HepG2 (cell line): ENCODE measurements at regions not wholly inside any gene's neighbourhood (a gene's known extent, or its start where the extent isn't known, plus 50 kb on each side); places are given as distances from the start of the nearest gene placed in this dataset.
A peak's percentile ranks its signal among the peaks of the same experiment; 100 is the strongest.

Experiments used
- ELF3 ChIP-seq: IDR thresholded peaks from 2 replicates; pipeline ENCODE4 v1.6.1; 2016; ENCODE audit warnings: missing genetic modification reagents, missing compliant biosample characterization
- ERF ChIP-seq: IDR thresholded peaks from 2 replicates; pipeline ENCODE4 v1.6.1; 2018; ENCODE audit warnings: missing biosample characterization, missing genetic modification reagents
- ESRRA ChIP-seq: sonication (generic); formaldehyde crosslinking; IDR thresholded peaks from 2 replicates; pipeline ENCODE4 v1.5.1; 2020; ENCODE audit warnings: mild to moderate bottlenecking, low read depth, missing genetic modification reagents
- FOXK1 ChIP-seq: sonication (generic); formaldehyde crosslinking; IDR thresholded peaks from 2 replicates; pipeline ENCODE4 v1.4.0; 2020; ENCODE audit warnings: low read depth, missing genetic modification reagents, borderline replicate concordance
- FOXK2 ChIP-seq: fragments of 450-650 bp; IDR thresholded peaks from 2 replicates; pipeline ENCODE4 v1.6.1; 2016
- GABPB1 ChIP-seq: IDR thresholded peaks from 2 replicates; pipeline ENCODE4 v1.6.1; 2016; ENCODE audit warnings: mild to moderate bottlenecking, missing genetic modification reagents, moderate library complexity, missing compliant biosample characterization
- GATAD2A ChIP-seq: IDR thresholded peaks from 2 replicates; pipeline ENCODE4 v1.6.1; 2016
- HMG20B ChIP-seq: conservative IDR thresholded peaks from 2 replicates; pipeline ENCODE4 v1.6.1; 2016; ENCODE audit warnings: missing genetic modification reagents, missing compliant biosample characterization
- KDM6A ChIP-seq: IDR thresholded peaks from 2 replicates; pipeline ENCODE4 v1.6.1; 2016; ENCODE audit warnings: low read depth
- LCORL ChIP-seq, 2 experiments: fragments of 450-650 bp in 1 of 2; sonication (generic) in 1 of 2; formaldehyde crosslinking in 1 of 2; IDR thresholded peaks; 2 replicates each; pipeline versions ENCODE4 v1.5.0 to v1.6.1; 2017 to 2020; ENCODE audit warnings: antibody characterized with exemption in 1 of 2, missing genetic modification reagents in 1 of 2
- MAFK ChIP-seq, 2 experiments: IDR thresholded peaks in 1 of 2; conservative IDR thresholded peaks in 1 of 2; 2 replicates each; pipeline ENCODE4 v1.6.1; 2011; ENCODE audit warnings: improper control_type of control experiment in 2 of 2, low read length in 2 of 2
- MEF2D ChIP-seq: sonication (generic); formaldehyde crosslinking; IDR thresholded peaks from 2 replicates; pipeline ENCODE4 v1.5.1; 2020; ENCODE audit warnings: mild to moderate bottlenecking, missing genetic modification reagents
- NCOA2 ChIP-seq: sonication (generic); formaldehyde crosslinking; IDR thresholded peaks from 2 replicates; pipeline ENCODE4 v1.8.0; 2022; ENCODE audit warnings: inconsistent platforms
- PITX1 ChIP-seq: sonication (generic); formaldehyde crosslinking; IDR thresholded peaks from 2 replicates; pipeline ENCODE4 v1.5.1; 2020; ENCODE audit warnings: mild to moderate bottlenecking, missing genetic modification reagents
- PPARG ChIP-seq: conservative IDR thresholded peaks from 2 replicates; pipeline ENCODE4 v1.6.1; 2016; ENCODE audit warnings: missing biosample characterization, missing genetic modification reagents
- SMAD1 ChIP-seq: sonication (generic); formaldehyde crosslinking; IDR thresholded peaks from 2 replicates; pipeline ENCODE4 v1.4.0; 2020; ENCODE audit warnings: missing genetic modification reagents, low read depth, mild to moderate bottlenecking, borderline replicate concordance
- SPEN ChIP-seq: sonication (generic); formaldehyde crosslinking; IDR thresholded peaks from 2 replicates; pipeline ENCODE4 v1.5.1; 2020; ENCODE audit warnings: low read depth, mild to moderate bottlenecking, missing genetic modification reagents
- TBX3 ChIP-seq: fragments of 450-650 bp; IDR thresholded peaks from 2 replicates; pipeline ENCODE4 v1.6.1; 2017; ENCODE audit warnings: antibody characterized with exemption, mild to moderate bottlenecking, inconsistent platforms, borderline replicate concordance
- ZBTB7B ChIP-seq: sonication (generic); formaldehyde crosslinking; IDR thresholded peaks from 2 replicates; pipeline ENCODE4 v1.4.0; 2020; ENCODE audit warnings: missing genetic modification reagents
- ZNF225 ChIP-seq: sonication (generic); formaldehyde crosslinking; IDR thresholded peaks from 2 replicates; pipeline ENCODE4 v1.4.0; 2020; ENCODE audit warnings: mild to moderate bottlenecking, missing genetic modification reagents
- ZNF317 ChIP-seq: sonication (generic); formaldehyde crosslinking; IDR thresholded peaks from 2 replicates; pipeline ENCODE4 v1.5.0; 2020; ENCODE audit warnings: mild to moderate bottlenecking, missing genetic modification reagents
- ZNF430 ChIP-seq: sonication (generic); formaldehyde crosslinking; IDR thresholded peaks from 2 replicates; pipeline ENCODE4 v1.9.0; 2021; ENCODE audit warnings: mild to moderate bottlenecking, missing genetic modification reagents
- ZNF564 ChIP-seq: sonication (generic); formaldehyde crosslinking; IDR thresholded peaks from 2 replicates; pipeline ENCODE4 v1.8.1; 2023; ENCODE audit warnings: mild to moderate bottlenecking, missing genetic modification reagents
- ZNF614 ChIP-seq: IDR thresholded peaks from 2 replicates; pipeline ENCODE4 v1.6.1; 2018; ENCODE audit warnings: missing biosample characterization, missing genetic modification reagents, inconsistent platforms, borderline replicate concordance
- TF ChIP-seq, protein P1 (sequence below): sonication (generic); formaldehyde crosslinking; IDR thresholded peaks from 2 replicates; pipeline ENCODE4 v1.5.1; 2020; ENCODE audit warnings: mild to moderate bottlenecking, missing genetic modification reagents
- TF ChIP-seq, protein P2 (sequence below): IDR thresholded peaks from 2 replicates; pipeline ENCODE4 v1.6.1; 2016; ENCODE audit warnings: low read depth
- TF ChIP-seq, protein P3 (sequence below): sonication (generic); formaldehyde crosslinking; IDR thresholded peaks from 2 replicates; pipeline ENCODE4 v1.4.0; 2020; ENCODE audit warnings: missing genetic modification reagents; ENCODE audit errors: not compliant biosample characterization

DNA sequence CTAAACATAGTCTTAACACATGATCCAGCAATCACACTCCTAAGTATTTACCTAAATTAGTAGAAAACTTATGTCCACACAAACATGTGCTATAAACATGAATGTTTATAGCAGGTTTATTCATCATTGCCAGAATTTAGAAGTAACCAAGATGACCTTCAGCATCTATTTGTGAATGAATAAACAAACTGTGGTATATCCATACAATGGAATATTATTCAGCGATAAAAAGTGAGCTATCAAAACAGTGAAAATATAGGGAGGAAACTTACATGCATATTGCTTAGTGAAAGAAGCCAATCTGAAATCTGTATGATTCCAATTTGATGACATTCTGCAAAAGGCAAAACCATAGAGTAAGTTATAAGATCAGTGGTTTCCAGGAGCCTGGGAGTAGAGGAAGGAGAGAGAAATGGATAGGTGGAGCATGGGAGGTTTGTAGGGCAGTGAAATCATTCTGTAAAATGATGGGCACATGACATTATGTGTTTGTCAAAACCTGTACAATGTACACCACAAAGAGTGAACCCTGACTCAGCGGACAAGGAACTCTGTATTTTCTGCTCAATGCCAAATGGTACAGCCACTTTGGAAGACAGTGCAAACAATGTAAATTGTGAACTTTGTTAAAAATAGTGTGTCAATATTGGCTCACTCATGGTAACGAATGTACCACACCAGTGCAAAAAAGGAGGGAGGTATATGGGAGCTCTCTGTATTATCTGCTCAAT, 61.9 kb upstream of the IGFBP2 start (continued):
- TF ChIP-seq, protein P1, sequence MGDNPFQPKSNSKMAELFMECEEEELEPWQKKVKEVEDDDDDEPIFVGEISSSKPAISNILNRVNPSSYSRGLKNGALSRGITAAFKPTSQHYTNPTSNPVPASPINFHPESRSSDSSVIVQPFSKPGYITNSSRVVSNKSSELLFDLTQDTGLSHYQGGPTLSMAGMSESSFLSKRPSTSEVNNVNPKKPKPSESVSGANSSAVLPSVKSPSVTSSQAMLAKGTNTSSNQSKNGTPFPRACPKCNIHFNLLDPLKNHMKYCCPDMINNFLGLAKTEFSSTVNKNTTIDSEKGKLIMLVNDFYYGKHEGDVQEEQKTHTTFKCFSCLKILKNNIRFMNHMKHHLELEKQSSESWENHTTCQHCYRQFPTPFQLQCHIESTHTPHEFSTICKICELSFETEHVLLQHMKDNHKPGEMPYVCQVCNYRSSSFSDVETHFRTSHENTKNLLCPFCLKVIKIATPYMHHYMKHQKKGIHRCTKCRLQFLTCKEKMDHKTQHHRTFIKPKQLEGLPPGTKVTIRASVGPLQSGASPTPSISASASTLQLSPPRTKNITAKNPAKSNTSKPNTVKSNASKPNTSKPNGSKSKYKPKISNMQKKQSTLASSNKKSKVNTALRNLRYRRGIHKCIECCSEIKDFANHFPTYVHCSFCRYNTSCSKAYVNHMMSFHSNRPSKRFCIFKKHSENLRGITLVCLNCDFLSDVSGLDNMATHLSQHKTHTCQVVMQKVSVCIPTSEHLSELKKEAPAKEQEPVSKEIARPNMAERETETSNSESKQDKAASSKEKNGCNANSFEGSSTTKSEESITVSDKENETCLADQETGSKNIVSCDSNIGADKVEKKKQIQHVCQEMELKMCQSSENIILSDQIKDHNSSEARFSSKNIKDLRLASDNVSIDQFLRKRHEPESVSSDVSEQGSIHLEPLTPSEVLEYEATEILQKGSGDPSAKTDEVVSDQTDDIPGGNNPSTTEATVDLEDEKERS (CRISPR knock-in tag), result peak; percentile 81; the same call in 1 of the 2 replicates
- TF ChIP-seq ZBTB7B (CRISPR knock-in tag) (peak; percentile 44; the same call in 1 of the 2 replicates), MAFK (conservative IDR thresholded peaks at IDR 0.05 in 1 of 2, IDR thresholded peaks at IDR 0.05 in 1 of 2; ENCODE audit: low read length in 2 of 2) (peak; percentile 85 to 93), SMAD1 (CRISPR knock-in tag) (no peak), ZNF317 (peak; percentile 21; the same call in 1 of the 2 replicates), MEF2D (CRISPR knock-in tag) (peak; percentile 100), NCOA2 (CRISPR knock-in tag) (peak; percentile 90), LCORL (IDR thresholded peaks at IDR 0.05) (peak; percentile 88), LCORL (CRISPR knock-in tag; IDR thresholded peaks at IDR 0.05) (peak; percentile 92; the same call in 1 of the 2 replicates), ZNF614 (CRISPR knock-in tag) (peak; percentile 77), ZNF225 (CRISPR knock-in tag) (no peak), PITX1 (CRISPR knock-in tag) (peak; percentile 86), ERF (CRISPR knock-in tag) (peak; percentile 86), GATAD2A (CRISPR knock-in tag) (peak; percentile 97), TBX3 (peak; percentile 86; the same call in 1 of the 2 replicates), GABPB1 (CRISPR knock-in tag) (no peak), FOXK2 (peak; percentile 7; the same call in 1 of the 2 replicates), FOXK1 (CRISPR knock-in tag) (peak; percentile 77), ELF3 (CRISPR knock-in tag) (peak; percentile 93), HMG20B (CRISPR knock-in tag) (peak; percentile 77; the same call in 1 of the 2 replicates), PPARG (CRISPR knock-in tag) (peak; percentile 89), SPEN (CRISPR knock-in tag) (0 out of 2 replicates have a peak, but pooled peaks have one; percentile 35), ESRRA (CRISPR knock-in tag) (peak; percentile 72; the same call in 1 of the 2 replicates), ZNF564 (CRISPR knock-in tag) (0 out of 2 replicates have a peak, but pooled peaks have one; percentile 32), KDM6A (0 out of 2 replicates have a peak, but pooled peaks have one; percentile 49), ZNF430 (peak; percentile 58; the same call in 1 of the 2 replicates)
- TF ChIP-seq, protein P2, sequence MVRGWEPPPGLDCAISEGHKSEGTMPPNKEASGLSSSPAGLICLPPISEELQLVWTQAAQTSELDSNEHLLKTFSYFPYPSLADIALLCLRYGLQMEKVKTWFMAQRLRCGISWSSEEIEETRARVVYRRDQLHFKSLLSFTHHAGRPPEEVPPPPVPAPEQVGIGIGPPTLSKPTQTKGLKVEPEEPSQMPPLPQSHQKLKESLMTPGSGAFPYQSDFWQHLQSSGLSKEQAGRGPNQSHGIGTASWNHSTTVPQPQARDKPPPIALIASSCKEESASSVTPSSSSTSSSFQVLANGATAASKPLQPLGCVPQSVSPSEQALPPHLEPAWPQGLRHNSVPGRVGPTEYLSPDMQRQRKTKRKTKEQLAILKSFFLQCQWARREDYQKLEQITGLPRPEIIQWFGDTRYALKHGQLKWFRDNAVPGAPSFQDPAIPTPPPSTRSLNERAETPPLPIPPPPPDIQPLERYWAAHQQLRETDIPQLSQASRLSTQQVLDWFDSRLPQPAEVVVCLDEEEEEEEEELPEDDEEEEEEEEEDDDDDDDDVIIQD, result peak; percentile 61; the same call in 1 of the 2 replicates
- TF ChIP-seq, protein P3, sequence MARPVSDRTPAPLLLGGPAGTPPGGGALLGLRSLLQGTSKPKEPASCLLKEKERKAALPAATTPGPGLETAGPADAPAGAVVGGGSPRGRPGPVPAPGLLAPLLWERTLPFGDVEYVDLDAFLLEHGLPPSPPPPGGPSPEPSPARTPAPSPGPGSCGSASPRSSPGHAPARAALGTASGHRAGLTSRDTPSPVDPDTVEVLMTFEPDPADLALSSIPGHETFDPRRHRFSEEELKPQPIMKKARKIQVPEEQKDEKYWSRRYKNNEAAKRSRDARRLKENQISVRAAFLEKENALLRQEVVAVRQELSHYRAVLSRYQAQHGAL, result peak; percentile 34
